ENCODE measurements at regions not wholly inside any gene's neighbourhood (a gene's known extent, or its start where the extent isn't known, plus 50 kb on each side); places are given as distances from the start of the nearest gene placed in this dataset.

GRCh38 chr3:150041877-150042276 is 71.2 kb upstream of the PFN2 start:
- TF ChIP-seq YY1 (IDR thresholded peaks at IDR 0.05; ENCODE audit: insufficient read depth, insufficient read length) (no peak), SUZ12 (IDR thresholded peaks at IDR 0.05; ENCODE audit: extremely low read depth, insufficient read depth, insufficient read length) (no peak), ZNF274 (IDR thresholded peaks at IDR 0.05; ENCODE audit: low read depth, low read length) (no peak)

All from NT2/D1 (cell line).